C4-2B (cell line): ENCODE measurements at regions not wholly inside any gene's neighbourhood (a gene's known extent, or its start where the extent isn't known, plus 50 kb on each side); places are given as distances from the start of the nearest gene placed in this dataset.

Experiments
- CTCF ChIP-seq: fragments of 450-650 bp; conservative IDR thresholded peaks from 2 replicates; pipeline ENCODE4 v1.5.1; 2017; ENCODE audit warnings: mild to moderate bottlenecking
- ZFX ChIP-seq: fragments of 450-650 bp; IDR thresholded peaks from 2 replicates; pipeline ENCODE4 v1.6.1; 2017

DNA sequence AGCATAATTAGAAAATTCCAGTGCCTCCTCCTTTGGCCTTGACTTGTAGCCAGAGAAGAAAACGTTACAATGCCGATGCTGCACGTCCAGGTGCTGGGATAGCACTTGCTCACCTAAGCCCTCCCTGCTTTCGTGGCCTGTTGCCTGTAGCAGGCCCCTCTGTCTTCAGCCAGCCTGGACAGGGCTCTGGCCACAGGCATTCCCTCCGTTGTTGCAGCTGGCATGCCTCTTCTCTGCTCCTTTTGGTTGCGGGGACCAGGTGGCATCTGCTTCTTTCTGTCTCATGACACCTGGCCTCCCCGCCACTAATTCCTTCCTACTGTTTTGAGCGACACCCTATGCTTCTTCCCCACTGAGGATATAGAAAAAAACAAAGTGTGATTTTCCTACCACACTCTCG is 54.6 kb upstream of the MORC3 start:
- TF ChIP-seq CTCF = no peak
- no peak for TF ChIP-seq ZFX
